IMR-90 (cell line): ENCODE measurements at regions not wholly inside any gene's neighbourhood (a gene's known extent, or its start where the extent isn't known, plus 50 kb on each side); places are given as distances from the start of the nearest gene placed in this dataset.

Experiments
- ATAC-seq: fragments of 200-7000 bp; cut with Tn5 transposase; 2 replicates; pipeline ENCODE4 v1.9.1; 2020; ENCODE audit warnings: low read depth, mild to moderate bottlenecking, moderate library complexity
- BruUV-seq: library from RNA; stranded (reverse); fragments of 400-500 nt; replicated peaks from 2 replicates; lab custom pipeline; 2021; lab: Mats Ljungman, UMichigan
- CTCF ChIA-PET: fragments of 300-600 bp; formaldehyde crosslinking; extraction: SDS; loops from one replicate; lab custom pipeline; 2021; ENCODE audit warnings: antibody characterized with exemption; lab: Yijun Ruan, JAX
- POLR2A ChIA-PET: fragments of 300-600 bp; sonication (Branson Sonifier 250); formaldehyde crosslinking; loops from one replicate; lab custom pipeline; 2022; ENCODE audit warnings: antibody characterized with exemption; ENCODE audit not compliant: unreplicated experiment; lab: Charles Lee
- DNase-seq: peaks from one replicate; pipeline ENCODE4 v3.0.0; 2013
- H2AFZ ChIP-seq: replicated peaks from 2 replicates; pipeline ENCODE3; 2013; ENCODE audit warnings: low read length, mild to moderate bottlenecking; ENCODE audit not compliant: poor library complexity
- H2AK5ac ChIP-seq: 2 replicates; pipeline ENCODE4 v1.6.1; 2013; ENCODE audit warnings: low read depth, low read length, inconsistent platforms
- H2AK9ac ChIP-seq: replicated peaks from 2 replicates; pipeline ENCODE3; 2013; ENCODE audit warnings: mild to moderate bottlenecking, low read depth, low read length, moderate library complexity; ENCODE audit not compliant: poor library complexity
- H2BK120ac ChIP-seq: 2 replicates; pipeline ENCODE4 v1.6.1; 2013; ENCODE audit warnings: low read depth, low read length, inconsistent platforms
- H2BK15ac ChIP-seq: 3 replicates; pipeline ENCODE4 v1.6.1; 2013; ENCODE audit warnings: low read depth, low read length, inconsistent platforms
- H2BK20ac ChIP-seq: 2 replicates; pipeline ENCODE4 v1.6.1; 2013; ENCODE audit warnings: low read depth, mild to moderate bottlenecking, inconsistent platforms, low read length, moderate library complexity
- H2BK5ac ChIP-seq: 2 replicates; pipeline ENCODE4 v1.6.1; 2013; ENCODE audit warnings: mild to moderate bottlenecking, low read depth, low read length, inconsistent platforms; ENCODE audit not compliant: poor library complexity, severe bottlenecking
- H3K14ac ChIP-seq: replicated peaks from 2 replicates; pipeline ENCODE4 v1.6.1; 2013; ENCODE audit warnings: low read depth, low read length, inconsistent platforms
- H3K18ac ChIP-seq: 2 replicates; pipeline ENCODE4 v1.6.1; 2013; ENCODE audit warnings: low read depth, low read length, control low read depth
- H3K23ac ChIP-seq: 2 replicates; pipeline ENCODE4 v1.6.1; 2013; ENCODE audit warnings: low read depth, low read length, inconsistent platforms
- H3K27ac ChIP-seq: 2 replicates; pipeline ENCODE4 v1.5.1; 2013; ENCODE audit warnings: mild to moderate bottlenecking, control low read depth, low read length; ENCODE audit not compliant: insufficient read depth
- H3K27me3 ChIP-seq: 2 replicates; pipeline ENCODE4 v1.6.1; 2013; ENCODE audit warnings: low read length; ENCODE audit not compliant: control insufficient read depth, insufficient read depth
- H3K36me3 ChIP-seq: 2 replicates; pipeline ENCODE4 v1.6.1; 2013; ENCODE audit warnings: low read length, mixed read lengths; ENCODE audit not compliant: control insufficient read depth, insufficient read depth
- H3K4ac ChIP-seq: 2 replicates; pipeline ENCODE4 v1.6.1; 2013; ENCODE audit warnings: low read depth, low read length, inconsistent platforms
- H3K4me1 ChIP-seq: 2 replicates; pipeline ENCODE4 v1.6.1; 2013; ENCODE audit warnings: low read length, mixed read lengths; ENCODE audit not compliant: control insufficient read depth, insufficient read depth
- H3K4me2 ChIP-seq: 2 replicates; pipeline ENCODE4 v1.6.1; 2013; ENCODE audit warnings: low read depth, mild to moderate bottlenecking, control low read depth, low read length, moderate library complexity
- H3K4me3 ChIP-seq: 2 replicates; pipeline ENCODE4 v1.5.1; 2013; ENCODE audit warnings: low read depth, mild to moderate bottlenecking, control low read depth, low read length, moderate library complexity; ENCODE audit not compliant: insufficient read depth
- H3K56ac ChIP-seq: 2 replicates; pipeline ENCODE4 v1.6.1; 2013; ENCODE audit warnings: low read length, inconsistent platforms; ENCODE audit not compliant: insufficient read depth; ENCODE audit errors: extremely low read depth
- H3K79me1 ChIP-seq, 2 experiments: 2 replicates each; pipeline ENCODE4 v1.6.1; 2013; ENCODE audit warnings: low read length in 2 of 2, inconsistent platforms in 1 of 2, low read depth in 1 of 2
- H3K9ac ChIP-seq: 2 replicates; pipeline ENCODE4 v1.6.1; 2013; ENCODE audit warnings: low read depth, low read length, control low read depth
- H3K9me1 ChIP-seq: 2 replicates; pipeline ENCODE4 v1.6.1; 2013; ENCODE audit warnings: low read length, inconsistent platforms; ENCODE audit not compliant: insufficient read depth
- H3K9me3 ChIP-seq: 2 replicates; pipeline ENCODE4 v1.6.1; 2013; ENCODE audit warnings: low read length; ENCODE audit not compliant: control insufficient read depth, insufficient read depth
- H4K20me1 ChIP-seq: 2 replicates; pipeline ENCODE4 v1.6.1; 2013; ENCODE audit warnings: low read length, inconsistent platforms; ENCODE audit not compliant: insufficient read depth
- H4K5ac ChIP-seq: 2 replicates; pipeline ENCODE4 v1.6.1; 2013; ENCODE audit warnings: mild to moderate bottlenecking, low read depth, low read length, control low read depth
- H4K8ac ChIP-seq, 2 experiments: 2 replicates each; pipeline ENCODE4 v1.6.1; 2013; ENCODE audit warnings: low read depth in 2 of 2, low read length in 2 of 2, control low read depth in 1 of 2, inconsistent platforms in 1 of 2
- H4K91ac ChIP-seq: 2 replicates; pipeline ENCODE4 v1.6.1; 2013; ENCODE audit warnings: low read depth, low read length, inconsistent platforms; ENCODE audit not compliant: insufficient read depth
- POLR2A ChIP-seq: IDR thresholded peaks from 2 replicates; pipeline ENCODE4 v1.6.1; 2012; ENCODE audit warnings: mild to moderate bottlenecking, low read depth, low read length
- RAD21 ChIP-seq: IDR thresholded peaks from 2 replicates; pipeline ENCODE4 v1.6.1; 2012; ENCODE audit warnings: low read length, improper control_type of control experiment
- WGBS, 2 experiments: methylation state at CpG; one replicate each; pipeline versions ENCODE4 v1.1.5 to v1.1.7; 2013; ENCODE audit warnings: missing lambda C conversion rate in 2 of 2; ENCODE audit not compliant: insufficient read length in 1 of 2; ENCODE audit errors: extremely low coverage in 2 of 2; 5-methylcytosine and 5-hydroxymethylcytosine counted together
- dilution Hi-C: fragments of 300-500 bp; cut with HindIII; formaldehyde crosslinking; loops from one replicate; pipeline ENCODE4 v1.14.3; 2018; ENCODE audit warnings: low sequenced_read_pairs; ENCODE audit not compliant: unreplicated experiment
- in situ Hi-C: fragments of 300-500 bp; cut with MboI; formaldehyde crosslinking; loops from 3 replicates; pipeline ENCODE4 v1.14.3; 2019; ENCODE audit warnings: low sequenced_read_pairs, inconsistent platforms, mixed read lengths
- intact Hi-C: fragments of 100-400 bp; cut with micrococcal nuclease; formaldehyde crosslinking; loops from 2 replicates; pipeline ENCODE4 v1.10.0; 2022
- TF ChIP-seq, protein P1 (sequence below): fragments of 150-350 bp; IDR thresholded peaks from 2 replicates; pipeline ENCODE4 v1.6.1; 2016; ENCODE audit warnings: low read depth, mild to moderate bottlenecking, low read length, moderate library complexity, borderline replicate concordance

DNA sequence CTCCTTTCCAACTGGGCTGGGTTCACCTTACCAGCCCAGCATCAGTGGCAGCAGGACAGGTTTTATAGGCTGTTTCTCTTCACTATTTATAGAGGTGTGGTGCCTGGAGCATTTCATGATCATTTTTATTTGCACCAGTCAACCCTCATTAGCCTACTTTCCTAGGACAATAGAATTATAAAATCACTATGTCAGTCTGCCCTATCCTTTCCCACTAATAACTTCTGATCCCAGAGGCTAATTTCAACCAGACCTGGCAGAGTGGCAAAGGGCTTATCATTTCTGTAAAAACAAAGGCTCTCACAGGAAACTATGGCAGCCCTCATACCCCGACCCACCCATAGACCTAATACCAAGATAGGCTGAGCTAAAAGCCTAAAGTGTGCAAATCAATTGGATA is 243.5 kb upstream of the TMEFF2 start:
- Histone ChIP-seq H3K9me1 (no peaks in the 10 kb centered on the region), H4K5ac (no peak overlapping the region), H3K36me3 (no peaks in the 10 kb centered on the region), H3K4me3 (no peak overlapping the region), H4K8ac (no peak overlapping the region), H3K79me1 (no peaks in the 10 kb centered on the region), H3K27me3 (no peaks in the 10 kb centered on the region), H2AFZ (no peak overlapping the region), H2BK20ac (no peak overlapping the region), H4K91ac (no peak overlapping the region), H3K14ac (no peak overlapping the region), H2BK15ac (no peak overlapping the region), H3K27ac (no peak overlapping the region), H3K18ac (no peak overlapping the region), H2BK5ac (no peak overlapping the region), H3K4me2 (no peak overlapping the region), H3K9me3 (no peaks in the 10 kb centered on the region), H3K4me1 (no peaks in the 10 kb centered on the region), H2AK5ac (no peak overlapping the region), H3K56ac (no peak overlapping the region), H3K23ac (no peak overlapping the region), H2AK9ac (no peak overlapping the region), H2BK120ac (no peak overlapping the region), H3K4ac (no peak overlapping the region), H3K9ac (no peak overlapping the region), H4K20me1 (no peaks in the 10 kb centered on the region)
- ATAC-seq (no peak), DNase-seq (no peak)
- TF ChIP-seq, protein P1, sequence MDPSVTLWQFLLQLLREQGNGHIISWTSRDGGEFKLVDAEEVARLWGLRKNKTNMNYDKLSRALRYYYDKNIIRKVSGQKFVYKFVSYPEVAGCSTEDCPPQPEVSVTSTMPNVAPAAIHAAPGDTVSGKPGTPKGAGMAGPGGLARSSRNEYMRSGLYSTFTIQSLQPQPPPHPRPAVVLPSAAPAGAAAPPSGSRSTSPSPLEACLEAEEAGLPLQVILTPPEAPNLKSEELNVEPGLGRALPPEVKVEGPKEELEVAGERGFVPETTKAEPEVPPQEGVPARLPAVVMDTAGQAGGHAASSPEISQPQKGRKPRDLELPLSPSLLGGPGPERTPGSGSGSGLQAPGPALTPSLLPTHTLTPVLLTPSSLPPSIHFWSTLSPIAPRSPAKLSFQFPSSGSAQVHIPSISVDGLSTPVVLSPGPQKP, result no peak
- no peak for TF ChIP-seq POLR2A
- no peak for TF ChIP-seq RAD21
- ChIA-PET CTCF (no interaction called here), POLR2A (no interaction called here)
- no TSS peak for BruUV-seq
- no CpG with 5 or more reads among the region's 1 CpG for WGBS, 2 experiments
- in situ Hi-C loops, result no loop called here
- intact Hi-C loops, result no loop called here
- dilution Hi-C loops, result no loop called here
